RWPE1 (cell line): ENCODE measurements at regions not wholly inside any gene's neighbourhood (a gene's known extent, or its start where the extent isn't known, plus 50 kb on each side); places are given as distances from the start of the nearest gene placed in this dataset.

Experiments used
- CTCF ChIA-PET: fragments of 350-600 bp; sonication (Branson Sonifier 250); formaldehyde crosslinking; extraction: SDS; loops from one replicate; lab custom pipeline; 2021; lab: Yijun Ruan, JAX
- POLR2A ChIA-PET: fragments of 400-600 bp; formaldehyde crosslinking; extraction: SDS; loops from one replicate; lab custom pipeline; 2020; ENCODE audit warnings: antibody characterized with exemption; ENCODE audit not compliant: low non-redundant PET; lab: Yijun Ruan, JAX
- DNase-seq: peaks from one replicate; pipeline ENCODE4 v3.0.0; 2012; ENCODE audit warnings: low spot score
- H3K27ac ChIP-seq: fragments of 450-650 bp; 2 replicates; pipeline ENCODE4 v1.5.1; 2017
- TF ChIP-seq, protein P1 (sequence below): fragments of 450-650 bp; conservative IDR thresholded peaks from 2 replicates; pipeline ENCODE4 v1.5.1; 2017; ENCODE audit warnings: low read depth, mild to moderate bottlenecking

DNA sequence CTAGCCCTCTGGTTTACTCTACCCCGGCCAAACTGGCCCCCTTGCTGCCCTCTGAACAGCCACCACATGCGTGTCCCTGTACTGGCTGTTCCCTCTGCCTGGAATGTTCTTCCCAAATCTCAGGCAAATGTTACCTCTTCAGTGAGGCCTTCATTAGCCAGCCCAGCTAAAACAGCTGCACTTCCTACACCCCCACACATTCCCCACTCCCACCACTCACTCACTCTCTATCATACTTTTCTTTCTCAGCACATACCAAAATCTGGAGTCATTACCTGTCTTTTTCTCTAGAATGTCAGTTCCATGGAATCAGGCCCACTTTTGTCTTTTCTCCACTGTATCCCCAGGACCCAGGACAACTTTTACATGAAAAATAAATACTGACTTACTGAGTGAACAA lies 401.2 kb upstream of the SULF2 start:
- peak overlapping the region; percentile 79 for H3K27ac ChIP-seq
- TF ChIP-seq, protein P1, sequence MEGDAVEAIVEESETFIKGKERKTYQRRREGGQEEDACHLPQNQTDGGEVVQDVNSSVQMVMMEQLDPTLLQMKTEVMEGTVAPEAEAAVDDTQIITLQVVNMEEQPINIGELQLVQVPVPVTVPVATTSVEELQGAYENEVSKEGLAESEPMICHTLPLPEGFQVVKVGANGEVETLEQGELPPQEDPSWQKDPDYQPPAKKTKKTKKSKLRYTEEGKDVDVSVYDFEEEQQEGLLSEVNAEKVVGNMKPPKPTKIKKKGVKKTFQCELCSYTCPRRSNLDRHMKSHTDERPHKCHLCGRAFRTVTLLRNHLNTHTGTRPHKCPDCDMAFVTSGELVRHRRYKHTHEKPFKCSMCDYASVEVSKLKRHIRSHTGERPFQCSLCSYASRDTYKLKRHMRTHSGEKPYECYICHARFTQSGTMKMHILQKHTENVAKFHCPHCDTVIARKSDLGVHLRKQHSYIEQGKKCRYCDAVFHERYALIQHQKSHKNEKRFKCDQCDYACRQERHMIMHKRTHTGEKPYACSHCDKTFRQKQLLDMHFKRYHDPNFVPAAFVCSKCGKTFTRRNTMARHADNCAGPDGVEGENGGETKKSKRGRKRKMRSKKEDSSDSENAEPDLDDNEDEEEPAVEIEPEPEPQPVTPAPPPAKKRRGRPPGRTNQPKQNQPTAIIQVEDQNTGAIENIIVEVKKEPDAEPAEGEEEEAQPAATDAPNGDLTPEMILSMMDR, result no peak
- DNase-seq, result peak; percentile 75
- POLR2A ChIA-PET, result no interaction called here
- CTCF ChIA-PET, result interaction anchor here (0.6 to 1.1 kb wide), 3 partner anchors 94 to 434 kb away, joined by 3 to 7 read pairs (median 4); no protein-coding TSS in a partner anchor

DNA sequence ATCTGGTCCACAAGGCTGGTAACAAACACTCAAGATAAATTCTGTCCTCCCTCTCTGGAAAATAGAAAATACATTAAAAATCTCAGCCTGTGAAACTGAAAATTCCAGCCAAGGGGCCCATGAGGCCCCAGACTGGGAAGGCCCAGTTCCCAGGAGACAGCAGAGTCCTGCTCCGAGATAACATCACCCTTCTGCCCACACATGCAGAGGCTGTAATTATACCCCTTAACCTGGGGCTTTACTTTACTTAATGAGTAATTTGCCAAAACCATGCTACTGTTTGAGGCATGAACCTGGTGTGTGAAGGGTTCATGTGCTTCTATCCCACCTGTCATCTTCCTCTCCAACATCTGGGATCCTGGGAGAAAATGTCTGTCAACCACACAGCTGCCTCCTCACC lies 398.9 kb upstream of the SULF2 start:
- no peak for DNase-seq
- ChIA-PET POLR2A (no interaction called here), CTCF (interaction anchor here (0.6 kb wide), 1 partner anchor 254 kb away, joined by 3 read pairs; no protein-coding TSS in a partner anchor)
- no peak overlapping the region for H3K27ac ChIP-seq
- TF ChIP-seq, protein P1, result no peak

DNA sequence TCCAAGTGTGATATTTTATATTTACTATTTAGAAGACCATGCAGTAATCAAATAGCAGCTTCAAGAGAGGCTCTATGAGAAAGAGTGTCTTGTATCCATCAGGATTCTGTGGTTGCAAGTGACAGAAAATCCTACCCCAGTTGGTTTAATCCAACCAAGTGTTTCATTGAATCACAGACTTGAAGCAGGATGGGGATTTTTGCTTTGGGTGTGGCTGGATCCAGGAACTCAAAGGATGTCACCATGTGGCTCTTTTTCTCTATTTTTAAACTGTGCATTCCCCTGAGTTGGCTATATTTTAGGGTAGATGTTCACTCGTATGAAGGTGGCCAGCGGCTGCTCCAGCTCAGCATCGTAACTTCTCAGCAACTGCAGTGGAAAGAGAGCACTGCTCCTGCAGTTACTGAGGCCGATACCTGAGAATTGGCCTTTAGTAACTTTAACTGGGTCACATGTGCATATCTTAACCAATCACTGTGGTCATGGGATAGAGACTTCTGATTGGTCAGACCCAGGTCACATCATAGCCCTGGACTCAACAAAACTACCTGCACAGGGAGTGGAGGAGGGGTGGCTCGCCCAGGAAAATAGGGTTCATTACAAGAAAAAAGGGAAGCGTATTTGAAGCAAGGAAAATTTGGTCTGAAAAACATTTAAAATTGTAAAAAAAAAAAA lies 396.1 kb upstream of the SULF2 start:
- DNase-seq, result peak; percentile 72
- POLR2A ChIA-PET, result no interaction called here
- no peak overlapping the region for H3K27ac ChIP-seq
- CTCF ChIA-PET, result interaction anchor here (1.1 kb wide), 1 partner anchor 518 kb away, joined by 3 read pairs; no protein-coding TSS in a partner anchor
- TF ChIP-seq, protein P1, result no peak

DNA sequence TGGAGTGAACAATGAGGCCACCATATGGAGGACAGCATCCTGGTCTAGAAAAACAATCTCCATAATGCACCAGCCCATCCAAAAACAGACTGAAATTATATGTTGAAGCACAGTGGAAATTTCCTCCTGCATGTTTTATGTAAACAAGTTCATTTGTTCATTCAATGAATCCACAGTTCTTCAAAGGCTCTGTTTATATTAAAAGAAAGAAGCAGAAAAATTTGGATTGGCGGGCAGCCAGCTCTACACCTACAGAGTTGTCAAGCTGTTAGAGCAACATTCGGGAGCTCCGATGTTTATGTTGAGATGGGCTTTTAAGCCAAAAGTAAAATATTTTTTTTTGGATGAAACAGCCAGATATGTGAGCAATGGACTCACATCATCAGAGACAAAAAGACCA lies 395.3 kb upstream of the SULF2 start:
- no peak overlapping the region for H3K27ac ChIP-seq
- TF ChIP-seq, protein P1, result no peak
- ChIA-PET CTCF (no interaction called here), POLR2A (no interaction called here)
- DNase-seq, result no peak

DNA sequence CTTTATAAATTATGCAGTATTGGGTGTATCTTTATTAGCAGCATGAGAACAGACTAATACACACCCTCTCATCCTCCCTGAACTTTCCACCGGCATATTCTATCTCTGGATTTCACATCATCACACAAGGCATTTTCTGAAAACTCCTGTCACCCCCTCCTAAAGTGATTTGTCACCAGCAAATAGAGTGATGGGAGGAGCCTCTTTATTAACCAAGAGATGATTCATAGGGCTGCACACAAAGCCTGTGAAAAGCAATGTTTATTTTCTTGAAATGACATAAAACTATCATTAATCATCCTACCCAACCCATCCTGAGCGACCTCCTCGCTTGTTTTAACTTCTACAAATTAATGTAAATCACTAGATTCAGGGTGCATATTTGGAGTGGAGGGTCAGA lies 394.7 kb upstream of the SULF2 start:
- no peak overlapping the region for H3K27ac ChIP-seq
- DNase-seq, result peak; percentile 92
- TF ChIP-seq, protein P1, result no peak
- ChIA-PET POLR2A (no interaction called here), CTCF (no interaction called here)

DNA sequence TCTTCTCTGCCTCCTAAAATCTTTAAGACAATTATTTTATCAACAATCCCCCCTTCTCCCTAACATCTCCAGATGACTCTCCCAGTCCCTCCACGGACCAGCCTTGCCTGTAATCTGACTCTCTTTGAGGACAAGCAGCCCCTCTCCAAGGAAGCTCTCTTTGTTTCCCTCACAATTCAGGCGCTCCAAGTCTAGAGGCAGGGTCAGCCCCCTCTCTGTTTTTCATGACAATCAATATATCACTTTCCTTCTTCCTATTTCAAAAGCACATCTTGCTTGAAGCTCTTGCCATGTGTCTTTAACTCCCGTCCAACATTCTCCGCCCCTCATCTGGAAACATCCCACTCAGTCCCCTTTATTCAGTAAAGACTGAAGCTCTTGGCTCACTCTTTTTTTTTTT lies 393.4 kb upstream of the SULF2 start:
- TF ChIP-seq, protein P1, result no peak
- DNase-seq, result no peak
- H3K27ac ChIP-seq, result no peak overlapping the region
- ChIA-PET POLR2A (no interaction called here), CTCF (interaction anchor here (0.6 kb wide), 1 partner anchor 268 kb away, joined by 3 read pairs; no protein-coding TSS in a partner anchor)
